GM12864 (cell line): ENCODE measurements at regions not wholly inside any gene's neighbourhood (a gene's known extent, or its start where the extent isn't known, plus 50 kb on each side); places are given as distances from the start of the nearest gene placed in this dataset.

Source experiments
- DNase-seq: peaks from one replicate; pipeline ENCODE4 v3.0.0-alpha.2; 2011; ENCODE audit warnings: low read depth
- H3K4me3 ChIP-seq: 2 replicates; pipeline ENCODE4 v1.5.1; 2011; ENCODE audit warnings: mild to moderate bottlenecking, low read depth, low read length, control low read depth
- TF ChIP-seq, protein P1 (sequence below): IDR thresholded peaks from 2 replicates; pipeline ENCODE4 v1.5.1; 2011; ENCODE audit warnings: low read depth, mild to moderate bottlenecking, moderate library complexity, low read length, control low read depth, inconsistent platforms; ENCODE audit errors: missing control alignments

DNA sequence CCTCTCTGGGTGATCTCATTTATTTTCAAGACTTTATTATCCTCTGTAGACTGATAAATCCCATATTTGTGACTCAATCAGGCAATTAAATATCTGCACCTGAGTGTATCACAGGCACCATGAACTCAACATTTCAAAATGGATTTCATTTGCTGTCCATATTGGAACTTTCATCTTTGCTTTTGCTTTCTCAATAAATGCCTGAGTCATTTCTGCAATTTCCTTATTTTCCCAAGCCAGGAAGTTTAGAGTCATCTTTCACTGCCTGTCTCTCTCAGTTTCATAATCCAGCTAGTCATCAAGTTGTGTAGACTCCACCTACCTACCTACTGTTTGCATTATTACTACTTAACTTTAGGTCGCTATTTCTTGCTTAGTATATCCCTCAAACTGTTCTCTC lies 540.9 kb downstream of the LMO4 start:
- no peak overlapping the region for H3K4me3 ChIP-seq
- DNase-seq, result no peak
- TF ChIP-seq, protein P1, sequence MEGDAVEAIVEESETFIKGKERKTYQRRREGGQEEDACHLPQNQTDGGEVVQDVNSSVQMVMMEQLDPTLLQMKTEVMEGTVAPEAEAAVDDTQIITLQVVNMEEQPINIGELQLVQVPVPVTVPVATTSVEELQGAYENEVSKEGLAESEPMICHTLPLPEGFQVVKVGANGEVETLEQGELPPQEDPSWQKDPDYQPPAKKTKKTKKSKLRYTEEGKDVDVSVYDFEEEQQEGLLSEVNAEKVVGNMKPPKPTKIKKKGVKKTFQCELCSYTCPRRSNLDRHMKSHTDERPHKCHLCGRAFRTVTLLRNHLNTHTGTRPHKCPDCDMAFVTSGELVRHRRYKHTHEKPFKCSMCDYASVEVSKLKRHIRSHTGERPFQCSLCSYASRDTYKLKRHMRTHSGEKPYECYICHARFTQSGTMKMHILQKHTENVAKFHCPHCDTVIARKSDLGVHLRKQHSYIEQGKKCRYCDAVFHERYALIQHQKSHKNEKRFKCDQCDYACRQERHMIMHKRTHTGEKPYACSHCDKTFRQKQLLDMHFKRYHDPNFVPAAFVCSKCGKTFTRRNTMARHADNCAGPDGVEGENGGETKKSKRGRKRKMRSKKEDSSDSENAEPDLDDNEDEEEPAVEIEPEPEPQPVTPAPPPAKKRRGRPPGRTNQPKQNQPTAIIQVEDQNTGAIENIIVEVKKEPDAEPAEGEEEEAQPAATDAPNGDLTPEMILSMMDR, result no peak

- peak; percentile 19 for DNase-seq
- no peak overlapping the region for H3K4me3 ChIP-seq
- TF ChIP-seq, protein P1, result no peak
These were observed 543.5 kb downstream of the LMO4 start for GRCh38 chr1:87872189-87872588.

DNA sequence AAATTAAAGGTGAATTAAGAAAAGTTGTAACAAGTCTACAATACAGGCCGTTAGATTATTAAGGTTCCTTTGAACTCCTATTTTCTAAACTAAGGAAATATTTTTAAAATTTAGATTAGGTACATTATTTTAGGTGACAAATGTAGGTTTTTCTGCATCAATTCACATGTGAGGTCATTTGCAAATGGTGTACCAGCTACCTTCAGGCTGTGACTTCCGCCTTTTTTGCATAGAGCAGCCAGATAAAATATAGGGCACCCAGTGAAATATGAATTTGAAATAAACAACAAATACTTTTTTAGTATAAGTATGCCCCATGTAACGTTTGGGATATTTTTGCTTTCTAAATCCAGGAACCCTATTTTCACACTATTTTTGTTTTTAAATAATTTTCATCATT lies 544.0 kb downstream of the LMO4 start:
- DNase-seq, result no peak
- no peak overlapping the region for H3K4me3 ChIP-seq
- TF ChIP-seq, protein P1, result no peak

- TF ChIP-seq, protein P1, result no peak
- no peak for DNase-seq
- no peak overlapping the region for H3K4me3 ChIP-seq
These were observed 550.2 kb downstream of the LMO4 start for GRCh38 chr1:87878873-87879272.

DNA sequence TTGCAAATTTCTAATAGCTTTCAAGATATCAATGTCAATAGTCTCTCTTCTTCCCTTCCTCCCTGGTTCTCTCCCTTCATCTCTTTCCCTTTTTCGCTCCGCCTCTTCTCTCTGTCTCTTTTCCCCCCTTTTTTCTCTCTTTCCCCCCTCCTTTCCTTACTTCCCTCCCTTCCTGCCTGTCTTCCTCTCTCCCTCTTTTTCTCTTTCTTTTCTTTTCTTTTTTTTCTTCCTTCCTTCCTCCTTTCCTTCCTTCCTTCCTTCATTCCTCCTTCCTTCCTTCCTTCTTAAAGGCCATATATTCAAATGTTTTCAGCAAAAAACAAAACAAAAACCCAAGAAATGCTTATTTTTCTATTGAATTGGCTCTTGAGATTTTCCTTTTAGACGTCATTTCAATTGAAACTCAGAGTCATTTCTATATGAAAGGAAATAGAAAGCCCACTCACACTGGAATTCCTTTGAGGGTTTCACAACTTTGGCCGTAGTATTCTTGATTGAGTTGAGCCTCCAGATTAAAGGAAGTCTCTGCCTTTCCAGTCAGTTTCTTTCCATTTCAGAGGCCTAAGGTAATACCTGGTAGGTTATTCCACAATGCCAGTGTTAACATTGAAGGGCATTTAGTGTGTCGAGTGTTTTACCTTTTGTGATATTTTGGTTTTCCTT lies 551.5 kb downstream of the LMO4 start:
- no peak overlapping the region for H3K4me3 ChIP-seq
- DNase-seq, result no peak
- TF ChIP-seq, protein P1, result no peak

DNA sequence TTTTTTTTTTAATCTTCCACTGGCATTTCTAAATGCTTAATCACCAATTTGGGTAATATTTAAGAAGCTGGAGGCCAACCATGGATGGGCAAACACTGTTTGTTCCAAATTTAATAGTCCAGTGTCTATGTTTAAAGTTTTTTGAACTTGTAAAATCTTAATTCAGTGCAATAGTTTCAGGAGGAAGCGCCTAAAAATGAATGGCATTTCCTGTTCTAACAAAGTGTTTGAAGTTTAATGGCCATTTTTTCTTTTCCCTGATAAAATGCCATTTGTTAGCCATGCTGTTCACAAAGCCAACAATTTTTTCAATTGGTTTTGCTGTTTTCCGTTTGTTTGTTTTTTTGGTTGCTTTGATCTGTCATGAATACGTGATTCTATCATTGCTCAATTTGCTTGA lies 552.1 kb downstream of the LMO4 start:
- TF ChIP-seq, protein P1, result no peak
- H3K4me3 ChIP-seq, result no peak overlapping the region

GRCh38 chr1:87883906-87884305 lies 555.2 kb downstream of the LMO4 start:
- no peak for DNase-seq
- TF ChIP-seq, protein P1, result no peak
- H3K4me3 ChIP-seq, result no peak overlapping the region

More for the DNA sequence above, 552.1 kb downstream of the LMO4 start:
- DNase-seq, result no peak
